ENCODE measurements at regions not wholly inside any gene's neighbourhood (a gene's known extent, or its start where the extent isn't known, plus 50 kb on each side); places are given as distances from the start of the nearest gene placed in this dataset.

DNA sequence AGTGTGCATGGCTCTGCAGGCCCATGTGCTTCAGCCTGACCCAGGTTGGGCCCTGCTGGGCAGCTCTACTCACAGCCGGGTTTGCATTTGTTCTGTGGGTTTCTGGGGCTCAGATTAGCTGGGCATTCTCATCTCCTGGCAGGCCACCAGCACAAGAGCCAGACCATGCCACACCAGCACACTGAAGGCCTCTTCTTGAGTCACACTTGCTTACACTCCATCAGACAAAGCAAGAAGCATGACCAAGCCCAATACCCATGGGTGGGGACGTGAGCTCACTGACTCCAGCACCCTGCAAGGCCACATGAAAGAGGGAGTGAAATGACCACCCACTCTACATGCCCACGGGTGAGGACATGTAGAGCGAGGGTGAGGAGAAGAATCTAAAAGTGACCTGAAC, 257.8 kb upstream of the PPP2R2D start:
- TF ChIP-seq EZH2 (IDR thresholded peaks at IDR 0.05; ENCODE audit: borderline replicate concordance, low read depth, low read length, poor library complexity, severe bottlenecking) (no peak), CTCF (conservative IDR thresholded peaks at IDR 0.05; ENCODE audit: low read depth, low read length) (no peak)
